ENCODE measurements at regions not wholly inside any gene's neighbourhood (a gene's known extent, or its start where the extent isn't known, plus 50 kb on each side); places are given as distances from the start of the nearest gene placed in this dataset.

- Histone ChIP-seq H3K27ac (ENCODE audit: low read depth, low read length) (no peak overlapping the region), H3K9me3 (ENCODE audit: control insufficient read depth, insufficient read depth, low read length) (no peaks in the 10 kb centered on the region), H4K20me1 (ENCODE audit: control insufficient read depth, insufficient read depth, low read depth, low read length) (no peaks in the 10 kb centered on the region), H3K36me3 (ENCODE audit: control insufficient read depth, low read length) (no peaks in the 10 kb centered on the region), H3K27me3 (ENCODE audit: control insufficient read depth, low read length) (no peaks in the 10 kb centered on the region), H3K4me1 (ENCODE audit: control insufficient read depth, low read length) (no peaks in the 10 kb centered on the region), H3K79me2 (ENCODE audit: control insufficient read depth, low read length) (no peaks in the 10 kb centered on the region), H3K4me3 (ENCODE audit: low read length) (no peak overlapping the region), H3K9me2 (replicated peaks; ENCODE audit: control insufficient read depth, low read length) (no peaks in the 10 kb centered on the region), H3K4me2 (ENCODE audit: low read length) (no peak overlapping the region), H3F3A (ENCODE audit: control insufficient read depth, insufficient read depth) (no peaks in the 10 kb centered on the region)
- TF ChIP-seq EZH2phosphoT487 (IDR thresholded peaks at IDR 0.05; ENCODE audit: borderline replicate concordance, low read length) (no peak), CTCF (IDR thresholded peaks at IDR 0.05; ENCODE audit: low read depth, low read length, poor library complexity, severe bottlenecking) (no peak)
Measured at GRCh38 chr6:51301962-51302361, 483.3 kb downstream of the TFAP2B start.

- H3K27ac ChIP-seq (ENCODE audit: low read depth, low read length): no peak overlapping the region
- H3F3A ChIP-seq (ENCODE audit: control insufficient read depth, insufficient read depth): no peaks in the 10 kb centered on the region
- no peak overlapping the region for H3K4me3 ChIP-seq (ENCODE audit: low read length)
- H3K9me2 ChIP-seq (replicated peaks; ENCODE audit: control insufficient read depth, low read length): no peaks in the 10 kb centered on the region
- no peaks in the 10 kb centered on the region for H3K9me3 ChIP-seq (ENCODE audit: control insufficient read depth, insufficient read depth, low read length)
- H3K4me1 ChIP-seq (ENCODE audit: control insufficient read depth, low read length): no peaks in the 10 kb centered on the region
- no peaks in the 10 kb centered on the region for H4K20me1 ChIP-seq (ENCODE audit: control insufficient read depth, insufficient read depth, low read depth, low read length)
- H3K27me3 ChIP-seq (ENCODE audit: control insufficient read depth, low read length): no peaks in the 10 kb centered on the region
- no peak overlapping the region for H3K4me2 ChIP-seq (ENCODE audit: low read length)
- TF ChIP-seq CTCF (IDR thresholded peaks at IDR 0.05; ENCODE audit: low read depth, low read length, poor library complexity, severe bottlenecking): no peak
- no peak for TF ChIP-seq EZH2phosphoT487 (IDR thresholded peaks at IDR 0.05; ENCODE audit: borderline replicate concordance, low read length)
- no peaks in the 10 kb centered on the region for H3K79me2 ChIP-seq (ENCODE audit: control insufficient read depth, low read length)
- no peaks in the 10 kb centered on the region for H3K36me3 ChIP-seq (ENCODE audit: control insufficient read depth, low read length)
Measured at GRCh38 chr6:51302431-51302830, 483.8 kb downstream of the TFAP2B start.

- no peaks in the 10 kb centered on the region for H3K79me2 ChIP-seq (ENCODE audit: control insufficient read depth, low read length)
- no peak overlapping the region for H3K4me2 ChIP-seq (ENCODE audit: low read length)
- no peaks in the 10 kb centered on the region for H4K20me1 ChIP-seq (ENCODE audit: control insufficient read depth, insufficient read depth, low read depth, low read length)
- H3K27me3 ChIP-seq (ENCODE audit: control insufficient read depth, low read length): no peaks in the 10 kb centered on the region
- H3K9me3 ChIP-seq (ENCODE audit: control insufficient read depth, insufficient read depth, low read length): no peaks in the 10 kb centered on the region
- no peaks in the 10 kb centered on the region for H3F3A ChIP-seq (ENCODE audit: control insufficient read depth, insufficient read depth)
- TF ChIP-seq CTCF (IDR thresholded peaks at IDR 0.05; ENCODE audit: low read depth, low read length, poor library complexity, severe bottlenecking) (no peak), EZH2phosphoT487 (IDR thresholded peaks at IDR 0.05; ENCODE audit: borderline replicate concordance, low read length) (no peak)
- no peaks in the 10 kb centered on the region for H3K36me3 ChIP-seq (ENCODE audit: control insufficient read depth, low read length)
- H3K4me3 ChIP-seq (ENCODE audit: low read length): no peak overlapping the region
- H3K27ac ChIP-seq (ENCODE audit: low read depth, low read length): no peak overlapping the region
- H3K4me1 ChIP-seq (ENCODE audit: control insufficient read depth, low read length): no peaks in the 10 kb centered on the region
- no peaks in the 10 kb centered on the region for H3K9me2 ChIP-seq (replicated peaks; ENCODE audit: control insufficient read depth, low read length)
Measured at GRCh38 chr6:51303338-51303737, 484.7 kb downstream of the TFAP2B start.

- Histone ChIP-seq H3K36me3 (ENCODE audit: control insufficient read depth, low read length) (no peaks in the 10 kb centered on the region), H4K20me1 (ENCODE audit: control insufficient read depth, insufficient read depth, low read depth, low read length) (no peaks in the 10 kb centered on the region), H3F3A (ENCODE audit: control insufficient read depth, insufficient read depth) (no peaks in the 10 kb centered on the region), H3K27ac (ENCODE audit: low read depth, low read length) (no peak overlapping the region), H3K27me3 (ENCODE audit: control insufficient read depth, low read length) (no peaks in the 10 kb centered on the region), H3K4me3 (ENCODE audit: low read length) (no peak overlapping the region), H3K9me2 (replicated peaks; ENCODE audit: control insufficient read depth, low read length) (no peaks in the 10 kb centered on the region; the same call in 1 of the 2 replicates), H3K79me2 (ENCODE audit: control insufficient read depth, low read length) (no peaks in the 10 kb centered on the region), H3K9me3 (ENCODE audit: control insufficient read depth, insufficient read depth, low read length) (no peaks in the 10 kb centered on the region), H3K4me1 (ENCODE audit: control insufficient read depth, low read length) (no peaks in the 10 kb centered on the region), H3K4me2 (ENCODE audit: low read length) (no peak overlapping the region)
- TF ChIP-seq CTCF (IDR thresholded peaks at IDR 0.05; ENCODE audit: low read depth, low read length, poor library complexity, severe bottlenecking): no peak
- TF ChIP-seq EZH2phosphoT487 (IDR thresholded peaks at IDR 0.05; ENCODE audit: borderline replicate concordance, low read length): no peak
Measured at GRCh38 chr6:51314965-51315364, 496.3 kb downstream of the TFAP2B start.
